Neural crest cell (in vitro differentiated cells): ENCODE measurements at regions not wholly inside any gene's neighbourhood (a gene's known extent, or its start where the extent isn't known, plus 50 kb on each side); places are given as distances from the start of the nearest gene placed in this dataset.

Experiments used
- DNase-seq: peaks from one replicate; pipeline ENCODE4 v3.0.0; 2021; ENCODE audit warnings: low read depth, mixed read lengths, low spot score
- H3K27ac Mint-ChIP-seq: one replicate; pipeline ENCODE4 v1.8.0; 2021; ENCODE audit warnings: mild to moderate bottlenecking, mixed read lengths; ENCODE audit not compliant: unreplicated experiment
- H3K27me3 Mint-ChIP-seq: 2 replicates; pipeline ENCODE4 v1.8.0; 2021; ENCODE audit warnings: low read depth, mild to moderate bottlenecking, mixed read lengths
- H3K36me3 Mint-ChIP-seq: 2 replicates; pipeline ENCODE4 v1.8.0; 2021; ENCODE audit warnings: low read depth, mild to moderate bottlenecking, mixed read lengths
- H3K4me1 Mint-ChIP-seq: 2 replicates; pipeline ENCODE4 v1.8.0; 2021; ENCODE audit warnings: mixed read lengths
- H3K4me3 Mint-ChIP-seq: one replicate; pipeline ENCODE4 v1.8.0; 2021; ENCODE audit warnings: mild to moderate bottlenecking, mixed read lengths
- H3K9me3 Mint-ChIP-seq: 2 replicates; pipeline ENCODE4 v1.8.0; 2021; ENCODE audit warnings: mixed read lengths
- CTCF ChIP-seq: fragments of 200-600 bp; sonication (generic); conservative IDR thresholded peaks from 2 replicates; pipeline ENCODE4 v1.5.0; 2021; ENCODE audit warnings: antibody characterized with exemption, mild to moderate bottlenecking

- no peaks in the 10 kb centered on the region for H3K27me3 Mint-ChIP-seq
- no peaks in the 10 kb centered on the region for H3K9me3 Mint-ChIP-seq
- no peak overlapping the region for H3K27ac Mint-ChIP-seq
- DNase-seq: no peak
- TF ChIP-seq CTCF: no peak
- no peaks in the 10 kb centered on the region for H3K36me3 Mint-ChIP-seq
- no peaks in the 10 kb centered on the region for H3K4me1 Mint-ChIP-seq
- no peak overlapping the region for H3K4me3 Mint-ChIP-seq
Observed at GRCh38 chr12:104833756-104834155, 124.3 kb downstream of the SLC41A2 start.

- Mint-ChIP-seq H3K4me3 (no peak overlapping the region), H3K27me3 (no peaks in the 10 kb centered on the region), H3K9me3 (peaks cover 3% of the 10 kb centered on the region), H3K27ac (no peak overlapping the region), H3K36me3 (no peaks in the 10 kb centered on the region), H3K4me1 (peaks cover 12% of the 10 kb centered on the region)
- DNase-seq: no peak
- no peak for TF ChIP-seq CTCF
Observed at GRCh38 chr12:104828015-104828414, 130.1 kb downstream of the SLC41A2 start.

GRCh38 chr12:104827587-104827986 is 130.5 kb downstream of the SLC41A2 start:
- Mint-ChIP-seq H3K27me3 (no peaks in the 10 kb centered on the region), H3K36me3 (no peaks in the 10 kb centered on the region), H3K9me3 (peaks cover 3% of the 10 kb centered on the region), H3K4me3 (no peak overlapping the region), H3K27ac (no peak overlapping the region), H3K4me1 (peaks cover 12% of the 10 kb centered on the region)
- no peak for DNase-seq
- peak; percentile 50 for TF ChIP-seq CTCF

- peak; percentile 52 for TF ChIP-seq CTCF
- peaks cover 12% of the 10 kb centered on the region for H3K4me1 Mint-ChIP-seq
- DNase-seq: no peak
Observed at GRCh38 chr12:104825408-104825807, 132.7 kb downstream of the SLC41A2 start.

GRCh38 chr12:104823985-104824461 is 134.1 kb downstream of the SLC41A2 start:
- H3K36me3 Mint-ChIP-seq: no peaks in the 10 kb centered on the region
- no peak overlapping the region for H3K4me3 Mint-ChIP-seq
- no peaks in the 10 kb centered on the region for H3K27me3 Mint-ChIP-seq
- no peak for TF ChIP-seq CTCF
- H3K4me1 Mint-ChIP-seq: peaks cover 12% of the 10 kb centered on the region
- H3K9me3 Mint-ChIP-seq: peaks cover 3% of the 10 kb centered on the region
- DNase-seq: no peak
- no peak overlapping the region for H3K27ac Mint-ChIP-seq

More at GRCh38 chr12:104825408-104825807, 132.7 kb downstream of the SLC41A2 start:
- no peaks in the 10 kb centered on the region for H3K36me3 Mint-ChIP-seq
- peaks cover 3% of the 10 kb centered on the region for H3K9me3 Mint-ChIP-seq
- no peak overlapping the region for H3K4me3 Mint-ChIP-seq
- H3K27me3 Mint-ChIP-seq: no peaks in the 10 kb centered on the region
- H3K27ac Mint-ChIP-seq: no peak overlapping the region

GRCh38 chr12:104822941-104823340 is 135.1 kb downstream of the SLC41A2 start:
- TF ChIP-seq CTCF: no peak
- H3K9me3 Mint-ChIP-seq: peaks cover 3% of the 10 kb centered on the region
- H3K27ac Mint-ChIP-seq: no peak overlapping the region
- no peaks in the 10 kb centered on the region for H3K27me3 Mint-ChIP-seq
- no peak overlapping the region for H3K4me3 Mint-ChIP-seq
- peaks cover 12% of the 10 kb centered on the region for H3K4me1 Mint-ChIP-seq
- no peaks in the 10 kb centered on the region for H3K36me3 Mint-ChIP-seq
- DNase-seq: no peak
